ENCODE measurements at regions not wholly inside any gene's neighbourhood (a gene's known extent, or its start where the extent isn't known, plus 50 kb on each side); places are given as distances from the start of the nearest gene placed in this dataset.

GRCh38 chr6:122285292-122285913 lies 114.0 kb upstream of the HSF2 start:
- no peak for DNase-seq (ENCODE audit: low read depth)

GRCh38 chr6:122286512-122286911 lies 112.9 kb upstream of the HSF2 start:
- no peak for DNase-seq (ENCODE audit: low read depth)

GRCh38 chr6:122289762-122290539 lies 109.5 kb upstream of the HSF2 start:
- no peak for DNase-seq (ENCODE audit: low read depth)

GRCh38 chr6:122297010-122297409 lies 102.4 kb upstream of the HSF2 start:
- no peak for DNase-seq (ENCODE audit: low read depth)

DNA sequence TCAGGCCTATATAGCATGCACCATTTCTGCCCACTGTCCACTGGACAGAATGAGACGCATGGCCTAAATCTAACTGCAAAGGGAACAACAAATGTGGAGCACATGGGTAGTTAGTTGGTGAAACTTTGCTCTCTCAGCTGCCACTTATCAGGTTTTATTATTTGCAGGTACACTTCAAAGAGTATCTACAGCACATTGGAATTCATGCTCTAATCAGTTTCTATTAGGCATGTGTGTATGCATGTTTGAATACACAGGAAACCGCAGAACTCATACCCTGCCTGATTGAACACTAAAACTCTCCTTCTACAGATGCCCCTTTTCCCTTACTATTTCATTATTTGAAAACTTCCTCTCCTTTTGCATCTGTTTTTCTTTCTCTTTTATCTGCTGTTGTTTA lies 97.4 kb upstream of the HSF2 start:
- no peak for DNase-seq (ENCODE audit: low read depth)

GRCh38 chr6:122307577-122307976 lies 91.9 kb upstream of the HSF2 start:
- DNase-seq (ENCODE audit: low read depth): no peak

GRCh38 chr6:122308074-122308473 lies 91.4 kb upstream of the HSF2 start:
- no peak for DNase-seq (ENCODE audit: low read depth)

- DNase-seq (ENCODE audit: low read depth): no peak
Measured at GRCh38 chr6:122315842-122316241, 83.6 kb upstream of the HSF2 start.

GRCh38 chr6:122322824-122323223 lies 76.6 kb upstream of the HSF2 start:
- no peak for DNase-seq (ENCODE audit: low read depth)

DNA sequence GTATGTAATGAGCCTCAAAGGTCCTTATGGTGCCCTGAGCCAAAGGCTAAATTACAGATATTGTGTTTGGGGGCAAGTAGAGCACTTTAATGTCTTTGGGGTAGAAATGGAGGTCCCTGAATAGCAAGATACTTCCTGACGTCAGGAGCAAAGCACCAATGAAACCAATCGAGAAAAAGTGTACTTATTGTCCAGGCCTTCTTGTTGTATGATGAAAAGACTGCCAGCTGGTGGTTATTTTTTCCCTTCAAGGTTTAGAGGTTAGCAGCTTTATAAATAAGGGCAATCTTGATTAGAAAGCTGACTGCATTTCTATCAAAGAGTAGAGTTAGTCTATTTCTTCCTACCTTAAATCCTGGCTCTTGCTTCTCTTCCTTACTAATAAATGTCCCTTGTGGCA lies 76.1 kb upstream of the HSF2 start:
- no peak for DNase-seq (ENCODE audit: low read depth)

- no peak for DNase-seq (ENCODE audit: low read depth)
Measured at GRCh38 chr6:122330315-122330714, 69.1 kb upstream of the HSF2 start.

- DNase-seq (ENCODE audit: low read depth): no peak
Measured at GRCh38 chr6:122337645-122338044, 61.8 kb upstream of the HSF2 start.

- no peak for DNase-seq (ENCODE audit: low read depth)
Measured at GRCh38 chr6:122339661-122340060, 59.8 kb upstream of the HSF2 start.

DNA sequence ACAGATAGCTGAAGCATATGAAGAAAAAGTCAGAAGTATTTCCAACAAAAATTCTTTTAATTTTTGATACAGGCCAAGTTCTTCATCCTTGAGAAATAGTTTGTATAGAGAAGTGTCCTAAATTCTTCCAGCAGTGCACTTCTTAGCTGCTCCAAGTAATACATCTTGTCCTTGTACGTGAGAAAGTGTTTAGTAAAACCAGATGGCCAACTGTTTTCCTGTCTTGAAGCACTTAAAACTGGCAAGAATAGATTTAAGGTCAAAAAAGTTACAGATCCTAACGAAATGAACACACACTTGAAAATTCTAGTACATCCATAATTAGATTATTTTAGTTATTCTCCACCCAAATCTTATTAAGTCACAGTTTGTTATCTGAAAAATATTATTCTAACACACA lies 52.2 kb upstream of the HSF2 start:
- no peak for DNase-seq (ENCODE audit: low read depth)

DNA sequence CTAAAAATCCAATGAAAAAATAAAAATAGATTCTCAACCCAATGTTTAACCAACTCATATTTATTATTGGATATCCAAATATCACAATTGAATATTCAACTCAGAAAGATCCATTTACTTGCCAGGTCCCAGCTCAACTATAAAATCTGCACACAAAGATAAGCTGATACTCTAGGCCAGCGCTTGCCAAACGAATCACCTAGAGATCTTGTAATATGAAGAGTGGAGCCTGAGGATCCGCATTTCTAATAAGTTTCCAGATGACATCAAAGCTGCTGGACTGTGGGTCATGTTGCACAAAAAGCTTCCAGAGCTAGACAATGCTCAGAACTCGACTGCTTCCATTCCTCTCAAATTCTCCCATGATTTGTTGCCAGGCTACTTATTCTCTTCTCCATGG lies 51.7 kb upstream of the HSF2 start:
- no peak for DNase-seq (ENCODE audit: low read depth)
